Adrenal gland (tissue), 9 donors: ENCODE measurements at regions not wholly inside any gene's neighbourhood (a gene's known extent, or its start where the extent isn't known, plus 50 kb on each side); places are given as distances from the start of the nearest gene placed in this dataset.

Experiments
- DNase-seq, 7 donors: peaks; one replicate each; pipeline ENCODE4 v3.0.0-alpha.2; 2019 to 2020
- H3K27ac ChIP-seq, 5 donors: fragments of 200-600 bp; sonication (generic) in 4 of 5; 1 replicate in 3 of 5; 2 replicates in 2 of 5; pipeline versions ENCODE4 v1.5.1 to v1.8.0; 2016 to 2020; ENCODE audit warnings: mild to moderate bottlenecking in 1 of 5
- H3K27me3 ChIP-seq: fragments of 200-600 bp; 2 replicates; pipeline ENCODE4 v1.8.0; 2021
- H3K36me3 ChIP-seq, 2 donors: fragments of 200-600 bp; replicated peaks in 1 of 2; 1 replicate in 1 of 2; 2 replicates in 1 of 2; pipeline versions ENCODE4 v1.5.1 to v1.8.0; 2018 to 2022
- H3K4me1 ChIP-seq, 2 donors: fragments of 200-600 bp; replicated peaks in 1 of 2; 1 replicate in 1 of 2; 2 replicates in 1 of 2; pipeline versions ENCODE4 v1.5.1 to v1.8.0; 2018 to 2021
- H3K4me3 ChIP-seq, 4 donors: fragments of 200-600 bp; sonication (generic) in 3 of 4; one replicate each; pipeline ENCODE4 v1.5.1; 2016 to 2018
- H3K9me3 ChIP-seq, 3 donors: fragments of 200-600 bp; sonication (generic) in 1 of 3; replicated peaks in 1 of 3; 1 replicate in 2 of 3; 2 replicates in 1 of 3; pipeline versions ENCODE4 v1.5.1 to v1.8.0; 2016 to 2021
- CTCF ChIP-seq, 6 experiments: fragments of 450-650 bp in 4 of 6; fragments of 200-600 bp in 2 of 6; sonication (generic) in 1 of 6; IDR thresholded peaks; 1 replicate in 5 of 6; 2 replicates in 1 of 6; pipeline versions ENCODE4 v1.5.1 to v1.8.0; 2016 to 2021; ENCODE audit warnings: antibody characterized with exemption in 6 of 6, mild to moderate bottlenecking in 2 of 6, moderate library complexity in 1 of 6
- POLR2A ChIP-seq, 2 donors: fragments of 450-650 bp; IDR thresholded peaks; one replicate each; pipeline ENCODE4 v1.6.1; 2017; ENCODE audit warnings: antibody characterized with exemption in 2 of 2, mild to moderate bottlenecking in 2 of 2, moderate library complexity in 1 of 2
- WGBS, 4 donors: extraction: QIAGEN DNeasy Blood & Tissue Kit in 2 of 4; methylation state at CpG; one replicate each; pipeline versions ENCODE4 v1.1.5 to v1.1.7; 2013 to 2017; 5-methylcytosine and 5-hydroxymethylcytosine counted together
- intact Hi-C, 2 donors: fragments of 100-400 bp; cut with DNase I; formaldehyde crosslinking; loops; one replicate each; pipeline versions ENCODE4 v1.14.1 to v1.15.0; 2022 to 2023
- donor health status: healthy with polysubstance abuse.
- donor health status: Bipolar disorder and iron deficiency.
- donor health status: DM: yes; HTN: yes; CAD: no.
- donor health status: DM: no; HTN: no; CAD: no.
- donor health status: DM: no; HTN: no; CAD: no.

DNA sequence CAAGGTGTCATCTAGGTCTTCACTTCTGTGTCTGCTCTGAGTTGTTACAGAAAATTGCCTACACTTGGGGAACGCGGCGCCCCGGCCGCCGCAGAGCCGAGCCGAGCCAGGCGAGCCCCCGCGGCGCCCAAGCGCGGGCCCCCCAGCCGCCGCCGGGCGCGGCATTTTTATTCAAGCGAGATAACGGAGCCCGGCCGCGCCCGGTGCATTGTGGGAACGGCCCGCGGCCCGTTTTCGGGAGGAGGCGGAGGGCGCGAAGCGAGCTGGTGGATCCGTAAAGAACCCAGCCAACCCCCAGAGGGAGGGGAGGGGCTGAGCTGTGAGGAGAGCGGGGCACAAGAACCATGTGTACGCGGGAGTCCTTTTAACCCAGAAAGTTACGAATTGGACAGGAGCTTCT, 191.8 kb downstream of the FTCDNL1 start:
- peak overlapping the region in 1 of 4 donors; percentile 58 for H3K4me3 ChIP-seq
- peaks cover 0 to 12% (median 7%) of the 10 kb centered on the region in 3 donors for H3K9me3 ChIP-seq
- intact Hi-C loops, result no loop called here
- H3K27ac ChIP-seq, result no peak overlapping the region
- H3K27me3 ChIP-seq, result no peaks in the 10 kb centered on the region
- DNase-seq, result peak in 6 of 7 donors; percentile 26 to 44 (median 36)
- 1 to 2% (median 1%) methylated on average over 18 to 39 of the region's 39 CpGs for WGBS, 4 donors
- TF ChIP-seq CTCF (IDR thresholded peaks at IDR 0.05) (no peak), POLR2A (IDR thresholded peaks at IDR 0.05) (no peak)
- no peaks in the 10 kb centered on the region for H3K4me1 ChIP-seq
- no peaks in the 10 kb centered on the region for H3K36me3 ChIP-seq

GRCh38 chr2:199646439-199646838, 188.7 kb upstream of the SATB2 start:
- no peak overlapping the region for H3K4me3 ChIP-seq
- H3K36me3 ChIP-seq, result no peaks in the 10 kb centered on the region
- WGBS, 4 donors, result 36 to 69% (median 60%) methylated on average over 2 of the region's 2 CpGs
- DNase-seq, result no peak
- H3K9me3 ChIP-seq, result no peaks in the 10 kb centered on the region
- intact Hi-C loops, result no loop called here
- TF ChIP-seq CTCF (IDR thresholded peaks at IDR 0.05), result no peak
- no peak for TF ChIP-seq POLR2A (IDR thresholded peaks at IDR 0.05)
- no peak overlapping the region for H3K27ac ChIP-seq
- H3K27me3 ChIP-seq, result no peaks in the 10 kb centered on the region
- no peaks in the 10 kb centered on the region for H3K4me1 ChIP-seq

DNA sequence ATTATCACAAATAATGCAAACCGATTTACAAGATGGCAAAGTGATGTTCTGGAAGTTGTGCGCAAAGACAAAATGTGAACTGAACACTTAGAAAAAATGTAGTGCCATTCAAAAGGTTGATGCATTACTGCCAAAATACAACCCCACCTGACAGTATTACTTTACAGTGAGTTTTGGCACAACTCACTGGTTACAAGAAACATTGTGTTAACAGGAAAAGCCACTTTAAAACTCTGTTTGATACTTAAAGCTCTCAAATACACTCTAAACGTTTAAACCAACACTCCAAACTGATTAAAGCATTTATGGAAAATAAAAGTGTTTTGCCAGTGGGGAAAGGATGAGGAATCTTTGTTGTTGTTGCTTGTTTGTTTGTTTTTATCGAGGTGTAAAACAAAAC, 173.4 kb upstream of the SATB2 start:
- Histone ChIP-seq H3K9me3 (no peaks in the 10 kb centered on the region), H3K27ac (no peak overlapping the region), H3K36me3 (no peaks in the 10 kb centered on the region), H3K4me3 (no peak overlapping the region), H3K27me3 (no peaks in the 10 kb centered on the region), H3K4me1 (no peaks in the 10 kb centered on the region)
- no peak for DNase-seq
- intact Hi-C loops, result no loop called here
- WGBS, 4 donors, result 65 to 74% (median 69%) methylated on average over 4 of the region's 4 CpGs
- no peak for TF ChIP-seq CTCF (IDR thresholded peaks at IDR 0.05)
- TF ChIP-seq POLR2A (IDR thresholded peaks at IDR 0.05), result no peak

GRCh38 chr2:199629301-199629700, 171.6 kb upstream of the SATB2 start:
- no peak for DNase-seq
- Histone ChIP-seq H3K36me3 (no peaks in the 10 kb centered on the region), H3K27me3 (no peaks in the 10 kb centered on the region), H3K9me3 (no peaks in the 10 kb centered on the region), H3K4me1 (no peaks in the 10 kb centered on the region), H3K4me3 (no peak overlapping the region), H3K27ac (no peak overlapping the region)
- intact Hi-C loops, result no loop called here
- TF ChIP-seq POLR2A (IDR thresholded peaks at IDR 0.05), result no peak
- TF ChIP-seq CTCF (IDR thresholded peaks at IDR 0.05), result no peak
